ENCODE measurements at regions not wholly inside any gene's neighbourhood (a gene's known extent, or its start where the extent isn't known, plus 50 kb on each side); places are given as distances from the start of the nearest gene placed in this dataset.

DNA sequence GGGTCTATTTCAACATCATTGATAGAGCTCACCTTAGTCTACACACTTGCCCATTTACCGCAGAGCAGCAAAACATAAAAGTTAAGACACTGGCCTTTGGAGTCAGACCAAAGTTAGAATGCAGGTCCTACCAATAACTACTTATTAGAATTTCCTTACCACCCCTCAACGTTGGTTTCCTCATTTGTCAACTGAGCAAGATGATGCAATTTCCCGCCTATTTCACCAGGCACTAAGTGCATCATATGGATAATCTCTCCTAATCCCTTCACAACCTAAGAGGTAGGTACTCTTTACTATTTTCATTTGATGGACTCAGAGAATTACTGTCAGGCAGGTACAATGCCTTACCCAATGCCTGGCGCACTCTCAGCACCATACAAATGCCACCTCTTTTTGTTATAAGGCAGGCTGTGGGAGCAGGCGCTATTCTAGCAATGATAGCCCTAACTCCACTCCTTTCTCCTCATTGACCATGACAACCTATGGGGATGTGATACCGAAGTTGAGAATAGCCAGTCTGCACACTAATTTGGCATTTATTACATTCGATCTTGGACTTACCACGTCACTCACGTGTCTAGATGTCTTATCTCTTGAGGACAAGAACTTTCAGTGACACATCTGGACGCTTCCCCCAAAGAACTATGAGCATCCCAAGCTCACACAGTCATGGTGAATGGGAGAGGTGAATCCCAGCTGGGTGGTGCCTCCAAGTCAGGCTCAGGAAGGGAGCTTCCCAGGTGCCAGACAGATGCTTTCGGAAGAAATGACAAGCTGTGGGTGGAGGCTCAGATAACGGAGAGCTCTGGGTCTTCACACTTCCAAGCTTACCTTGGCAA, 128.1 kb upstream of the STMND1 start:
- TF ChIP-seq CTCF (IDR thresholded peaks at IDR 0.05) (no peak), ZFX (IDR thresholded peaks at IDR 0.05; ENCODE audit: borderline replicate concordance) (no peak)

Measured in 22Rv1 (cell line).